IPS-18c (cell line): ENCODE measurements at regions not wholly inside any gene's neighbourhood (a gene's known extent, or its start where the extent isn't known, plus 50 kb on each side); places are given as distances from the start of the nearest gene placed in this dataset.

Source experiments
- H3K4me3 ChIP-seq: 2 replicates; pipeline ENCODE4 v1.7.0; 2013; ENCODE audit warnings: low read depth, mild to moderate bottlenecking, low read length, moderate library complexity; ENCODE audit not compliant: insufficient read depth
- H3K9me3 ChIP-seq: one replicate; pipeline ENCODE4 v1.6.1; 2013; ENCODE audit warnings: mild to moderate bottlenecking, low read length, moderate library complexity; ENCODE audit not compliant: control insufficient read depth, insufficient read depth

DNA sequence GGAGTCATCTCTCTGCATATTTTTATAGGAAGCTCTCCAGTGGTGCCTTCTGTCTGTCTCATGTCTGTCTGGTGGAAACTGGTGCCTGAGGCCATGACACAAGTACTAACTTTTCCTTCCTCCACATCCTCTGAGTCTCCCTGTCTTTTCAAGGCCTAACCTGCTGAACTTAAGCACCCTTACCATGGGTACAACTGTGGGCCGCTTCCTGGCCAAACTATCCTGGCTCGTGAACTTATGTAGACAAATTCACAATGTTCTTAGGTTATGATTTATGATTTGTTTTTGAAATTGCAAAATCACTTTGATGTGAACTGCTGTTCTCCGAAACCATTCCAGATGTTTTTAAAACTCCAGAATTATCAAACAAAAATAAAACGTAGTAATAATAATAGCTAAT, 804.5 kb upstream of the POU3F3 start:
- H3K4me3 ChIP-seq, result no peak overlapping the region
- no peaks in the 10 kb centered on the region for H3K9me3 ChIP-seq

DNA sequence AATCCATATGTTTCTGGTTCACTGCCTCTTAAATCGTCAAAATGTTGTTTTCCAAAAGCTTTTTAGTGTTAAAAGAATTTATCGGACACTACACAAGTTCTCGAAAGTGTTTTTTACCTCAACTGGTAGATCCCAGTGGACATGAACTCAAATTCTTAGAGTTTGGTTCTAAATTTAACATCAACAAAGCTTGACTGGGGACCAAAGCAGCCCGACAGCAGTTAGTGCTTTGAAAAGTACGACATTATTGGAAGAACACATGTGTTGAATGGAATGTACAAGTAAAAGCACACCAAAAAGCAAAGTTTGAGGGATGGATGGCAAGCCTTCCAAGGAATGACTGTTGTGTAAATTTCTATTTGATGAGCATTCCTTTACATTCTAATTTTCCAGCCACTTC, 803.9 kb upstream of the POU3F3 start:
- H3K4me3 ChIP-seq, result no peak overlapping the region

DNA sequence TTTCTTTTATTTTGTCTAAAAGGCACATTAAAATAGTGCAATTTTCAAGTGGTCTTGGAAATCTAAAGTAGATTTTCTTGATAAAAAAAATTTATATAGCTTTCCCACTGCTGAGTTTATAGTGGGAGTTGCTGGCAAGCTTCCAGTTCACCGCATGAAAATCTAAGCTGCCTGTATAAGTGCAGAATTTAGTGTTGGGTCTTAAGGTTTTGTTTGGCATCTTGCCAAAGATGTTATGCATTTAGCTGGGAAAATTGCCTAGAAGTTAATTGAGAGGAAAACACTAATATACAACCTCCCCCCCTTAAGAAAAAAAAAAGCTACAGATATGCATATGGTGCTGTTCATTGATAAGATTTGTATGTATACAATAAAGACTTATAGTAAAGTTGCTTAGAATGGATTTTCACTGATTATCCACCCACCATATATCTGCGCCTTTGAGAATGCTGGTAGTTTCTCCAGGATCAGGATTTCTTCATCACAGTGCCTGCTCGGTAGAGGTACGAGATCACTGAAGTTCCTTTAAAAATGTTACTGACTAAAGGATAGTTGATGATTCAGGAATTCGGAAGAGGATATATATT, 803.2 kb upstream of the POU3F3 start:
- H3K9me3 ChIP-seq, result no peaks in the 10 kb centered on the region

More for the DNA sequence above, 803.9 kb upstream of the POU3F3 start:
- H3K9me3 ChIP-seq, result no peaks in the 10 kb centered on the region

DNA sequence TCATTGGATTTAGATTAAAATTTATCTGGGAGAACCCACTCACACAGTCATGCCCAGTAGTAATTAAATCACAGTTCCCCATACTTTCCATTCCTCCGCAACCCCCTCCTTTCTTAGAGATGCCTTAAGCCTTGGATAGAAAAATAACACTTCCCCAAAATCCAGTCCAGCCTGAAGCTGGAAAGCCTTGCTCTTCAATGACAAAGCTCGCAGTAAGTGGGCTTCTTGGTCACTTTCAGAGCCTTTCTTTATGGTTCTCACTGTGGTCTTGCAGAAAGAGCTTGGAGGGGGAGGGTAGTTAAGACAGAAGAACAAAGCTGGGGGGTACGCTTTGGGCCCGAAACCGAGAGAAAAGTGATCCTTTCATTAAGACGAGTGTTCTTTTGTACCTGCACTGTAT, 802.1 kb upstream of the POU3F3 start:
- Histone ChIP-seq H3K9me3 (no peaks in the 10 kb centered on the region), H3K4me3 (no peak overlapping the region)

More for the DNA sequence above, 803.2 kb upstream of the POU3F3 start:
- H3K4me3 ChIP-seq, result no peak overlapping the region

DNA sequence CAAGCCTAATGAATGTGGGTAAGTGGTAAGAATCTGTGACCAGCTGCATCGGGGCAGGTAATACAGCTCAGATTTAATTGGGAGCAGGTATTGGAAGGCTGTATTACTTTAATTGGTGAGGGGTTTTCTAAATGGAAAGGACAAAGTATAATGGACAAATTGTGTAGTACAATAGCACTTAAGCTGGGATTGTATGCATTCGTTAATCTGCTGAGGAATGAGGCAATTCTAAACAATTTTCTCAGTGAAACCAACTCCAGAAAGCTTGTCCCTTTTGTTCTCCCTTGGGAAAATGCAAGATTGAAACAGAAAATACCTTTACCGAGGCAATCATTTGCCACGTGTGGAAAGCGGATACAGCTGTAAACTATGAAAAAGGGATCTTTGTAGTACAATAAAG, 801.6 kb upstream of the POU3F3 start:
- H3K4me3 ChIP-seq, result no peak overlapping the region
- no peaks in the 10 kb centered on the region for H3K9me3 ChIP-seq

DNA sequence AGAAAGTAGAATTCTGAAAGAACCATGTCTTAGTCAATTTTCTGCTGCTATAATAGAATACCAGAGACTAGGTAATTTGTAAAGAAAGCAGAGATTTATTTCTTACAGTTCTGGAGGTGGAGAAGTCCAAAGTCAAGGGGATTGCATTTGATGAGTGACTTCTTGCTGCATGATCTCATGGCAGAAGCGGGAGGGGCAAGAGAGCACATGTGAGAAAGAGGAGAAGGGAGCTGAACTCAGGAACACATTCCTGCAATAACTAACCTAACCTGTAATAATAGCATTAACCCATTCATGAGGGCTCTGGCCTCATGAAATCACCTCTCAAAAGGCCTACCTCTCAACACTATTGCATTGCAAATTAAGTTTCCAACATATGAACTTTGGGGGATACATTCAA, 797.5 kb upstream of the POU3F3 start:
- Histone ChIP-seq H3K9me3 (no peaks in the 10 kb centered on the region), H3K4me3 (no peak overlapping the region)

DNA sequence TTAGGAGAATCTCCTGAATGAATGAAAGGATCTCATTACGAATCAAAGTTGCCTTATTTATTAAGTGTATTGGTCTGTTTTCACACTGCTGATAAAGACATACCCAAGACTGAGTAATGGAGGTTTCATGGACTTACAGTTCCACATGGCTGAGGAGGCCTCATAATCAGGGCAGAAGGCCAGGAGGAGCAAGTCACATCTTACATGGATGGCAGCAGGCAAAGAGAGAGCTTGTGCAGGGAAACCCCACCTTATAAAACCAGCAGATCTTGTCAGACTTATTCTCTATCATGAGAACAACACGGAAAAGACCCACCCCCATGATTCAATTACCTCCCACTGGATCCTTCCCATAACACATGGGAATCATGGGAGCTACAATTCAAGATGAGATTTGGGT, 785.2 kb upstream of the POU3F3 start:
- Histone ChIP-seq H3K4me3 (no peak overlapping the region), H3K9me3 (peaks cover 3% of the 10 kb centered on the region)

DNA sequence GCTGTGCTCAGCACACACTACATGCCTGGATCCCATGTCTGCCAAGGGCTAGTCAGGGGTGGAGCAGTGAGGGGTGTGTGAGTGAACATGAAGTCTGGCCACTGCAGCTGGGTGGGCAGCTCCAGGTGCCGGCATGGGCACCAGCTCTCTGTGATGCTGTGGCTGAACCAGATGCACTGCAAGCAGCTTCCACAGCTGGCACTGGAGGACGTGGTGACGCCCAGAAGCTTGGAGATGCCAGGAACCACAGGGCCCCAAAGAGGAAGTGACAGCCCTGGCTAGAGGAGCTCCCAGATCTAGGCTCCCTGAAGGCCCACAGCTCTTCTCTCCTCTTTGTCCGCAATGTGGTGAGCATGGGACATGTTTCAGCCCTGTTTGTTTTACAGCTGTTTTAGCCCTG, 776.3 kb upstream of the POU3F3 start:
- Histone ChIP-seq H3K9me3 (no peaks in the 10 kb centered on the region), H3K4me3 (no peak overlapping the region)

DNA sequence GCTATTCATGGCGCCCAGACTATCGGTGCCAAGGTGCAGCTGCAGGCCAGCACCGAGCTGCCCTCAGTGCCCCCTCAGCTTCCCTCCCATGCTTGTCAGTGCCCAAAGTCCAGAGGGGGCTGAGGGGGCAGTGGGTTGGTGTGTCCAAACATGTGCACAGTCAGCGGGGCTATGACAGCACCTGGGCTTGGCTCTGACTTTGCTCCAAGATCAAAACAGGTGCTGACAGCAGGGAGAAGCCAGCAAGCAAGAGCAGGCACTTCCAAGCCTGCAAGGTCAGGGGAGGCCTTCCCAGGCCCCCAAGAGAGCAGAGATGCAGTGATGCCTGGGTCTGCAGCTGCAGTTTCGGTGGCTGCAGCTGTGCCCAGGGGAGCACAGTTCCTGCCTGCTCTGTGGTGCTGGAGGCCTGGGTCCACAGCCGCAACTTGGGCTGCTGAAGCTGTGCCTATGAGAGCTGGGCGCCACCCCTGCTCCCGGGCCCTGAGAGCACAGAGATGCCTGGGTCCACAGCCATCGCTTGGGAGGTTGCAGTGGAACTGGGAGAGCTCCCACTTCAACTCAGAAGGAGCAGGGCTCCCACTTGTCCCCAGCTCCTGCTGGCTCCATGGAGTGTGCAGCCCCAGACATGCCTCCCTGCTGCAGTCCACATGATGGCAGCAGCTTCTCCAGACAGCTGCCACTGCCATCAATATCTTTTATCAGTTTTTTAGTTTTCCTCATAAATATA, 775.3 kb upstream of the POU3F3 start:
- Histone ChIP-seq H3K4me3 (no peak overlapping the region), H3K9me3 (no peaks in the 10 kb centered on the region)

DNA sequence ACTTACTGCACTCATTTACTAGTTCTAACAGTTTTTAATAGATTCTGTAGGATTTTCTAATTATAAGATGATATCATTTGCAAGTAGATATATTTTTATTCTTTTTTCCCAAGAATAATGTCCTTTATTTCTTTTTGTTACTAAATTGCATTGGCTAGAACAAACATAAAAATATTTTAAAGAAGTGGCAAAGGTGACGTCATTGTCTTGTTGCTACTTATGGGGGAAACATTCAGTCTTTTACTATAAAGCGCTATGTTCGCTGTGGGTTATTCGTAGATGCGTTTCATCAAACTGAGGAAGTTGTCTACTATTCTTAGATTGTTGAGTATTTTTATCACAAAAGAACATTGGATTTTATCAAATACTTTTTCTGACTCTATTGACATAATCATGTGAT, 765.2 kb upstream of the POU3F3 start:
- no peaks in the 10 kb centered on the region for H3K9me3 ChIP-seq
- H3K4me3 ChIP-seq, result no peak overlapping the region

DNA sequence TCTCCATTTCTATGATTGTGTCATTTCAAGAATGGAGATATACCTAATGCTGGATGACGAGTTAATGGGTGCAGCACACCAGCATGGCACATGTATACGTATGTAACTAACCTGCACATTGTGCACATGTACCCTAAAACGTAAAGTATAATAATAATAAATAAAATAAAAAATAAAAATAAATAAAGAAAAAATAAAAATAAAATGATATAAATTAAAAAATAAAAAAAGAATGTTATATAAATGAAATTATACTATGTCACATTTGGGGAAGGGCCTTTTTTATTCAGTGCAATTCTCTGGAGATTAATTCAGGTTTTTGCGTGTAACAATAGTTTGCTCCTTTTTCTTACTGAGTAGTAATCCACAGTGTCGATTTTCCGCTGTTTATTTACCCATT, 763.5 kb upstream of the POU3F3 start:
- Histone ChIP-seq H3K9me3 (no peaks in the 10 kb centered on the region), H3K4me3 (no peak overlapping the region)

DNA sequence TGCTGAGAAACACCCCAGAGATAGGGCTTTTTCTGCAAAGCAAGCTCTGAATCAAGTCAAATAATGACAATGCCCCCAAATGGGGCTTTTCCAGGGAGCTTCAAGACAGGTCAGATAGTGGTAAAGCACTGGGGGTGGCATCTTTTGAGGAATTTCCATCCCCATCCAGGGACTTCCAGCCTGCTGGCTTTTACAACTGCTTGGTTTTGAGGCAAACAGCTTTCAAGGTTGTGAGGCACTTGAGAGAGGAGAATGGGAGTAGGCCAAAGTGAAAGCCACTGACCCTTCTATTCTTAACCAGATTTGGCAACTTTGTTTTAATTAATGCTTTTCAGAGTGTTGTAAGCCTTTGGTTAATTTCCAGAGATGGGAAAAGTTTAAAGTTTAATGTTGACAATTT, 762.0 kb upstream of the POU3F3 start:
- no peaks in the 10 kb centered on the region for H3K9me3 ChIP-seq
- no peak overlapping the region for H3K4me3 ChIP-seq

DNA sequence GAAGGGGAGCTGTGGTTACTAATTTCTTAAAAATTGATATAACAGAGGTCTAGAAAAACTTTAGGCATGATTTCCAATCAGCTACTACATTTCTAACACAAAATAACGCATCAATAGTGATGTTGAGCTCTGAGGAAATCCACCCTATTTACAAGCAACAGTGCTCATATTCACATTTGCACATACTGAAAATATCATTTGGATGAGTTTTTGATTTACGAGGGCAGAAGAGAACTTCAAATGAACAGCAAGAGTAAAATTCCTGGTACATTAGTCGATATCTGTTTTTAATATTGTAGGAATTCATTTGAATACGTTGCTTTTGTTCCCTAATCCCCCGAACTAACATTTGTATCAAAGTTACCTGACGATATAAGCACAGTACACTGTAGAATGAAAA, 761.0 kb upstream of the POU3F3 start:
- no peaks in the 10 kb centered on the region for H3K9me3 ChIP-seq
- H3K4me3 ChIP-seq, result no peak overlapping the region

DNA sequence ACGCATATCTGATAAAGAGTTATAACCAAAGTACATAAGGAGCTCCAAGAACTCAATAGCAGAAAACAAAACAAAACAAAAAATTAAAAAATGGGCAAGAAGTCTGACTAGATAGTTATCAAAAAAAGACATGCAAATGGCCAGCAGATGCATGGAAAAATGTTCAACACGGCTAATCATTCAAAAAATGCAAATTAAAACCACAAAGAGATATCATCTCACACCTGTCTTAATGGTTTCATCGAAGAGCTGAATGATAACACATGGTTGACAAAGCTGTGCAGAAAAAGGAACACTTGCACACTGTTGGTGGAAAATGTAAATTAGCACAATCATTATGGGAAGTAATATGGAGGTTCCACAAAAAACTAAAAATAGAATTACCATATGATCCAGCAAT, 751.3 kb upstream of the POU3F3 start:
- Histone ChIP-seq H3K4me3 (no peak overlapping the region), H3K9me3 (no peaks in the 10 kb centered on the region)

DNA sequence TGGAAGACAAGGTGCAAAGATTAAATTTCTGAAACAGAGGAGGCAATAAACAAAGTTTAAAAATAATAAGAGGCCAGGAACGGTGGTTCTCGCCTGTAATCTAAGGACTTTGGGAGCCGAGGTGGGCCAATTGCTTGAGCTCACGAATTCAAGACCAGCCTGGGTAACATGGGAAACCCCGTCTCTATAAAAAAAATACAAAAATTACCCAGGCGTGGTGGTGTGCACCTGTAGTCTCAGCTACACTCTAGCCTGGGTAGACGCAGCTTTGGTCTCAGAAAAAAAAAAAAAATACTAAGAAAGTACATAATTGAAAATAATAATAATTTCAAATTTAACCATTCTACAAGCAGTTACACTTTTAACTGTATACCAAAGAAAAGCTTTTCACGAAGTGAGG, 744.6 kb upstream of the POU3F3 start:
- Histone ChIP-seq H3K4me3 (no peak overlapping the region), H3K9me3 (no peaks in the 10 kb centered on the region)

DNA sequence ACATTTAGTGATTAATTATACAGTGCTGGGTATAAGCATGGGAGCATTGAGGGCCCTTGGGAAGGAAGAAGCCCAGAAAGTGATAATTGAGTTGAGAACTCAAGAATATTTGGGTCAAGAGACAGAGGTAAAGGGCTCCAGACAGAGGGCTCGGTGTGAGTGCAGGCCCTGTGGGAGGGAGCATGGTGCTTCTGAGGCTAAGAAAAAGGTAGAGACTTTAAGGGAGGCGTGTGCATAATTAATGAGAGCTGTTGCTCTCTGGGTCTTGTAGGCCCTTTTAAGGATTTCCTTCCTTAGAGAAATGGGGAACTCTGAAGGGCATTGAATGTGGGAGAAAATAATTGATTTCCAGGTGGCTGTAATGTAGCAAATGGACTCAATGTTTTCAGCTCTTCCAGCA, 735.0 kb upstream of the POU3F3 start:
- H3K9me3 ChIP-seq, result no peaks in the 10 kb centered on the region
- no peak overlapping the region for H3K4me3 ChIP-seq

DNA sequence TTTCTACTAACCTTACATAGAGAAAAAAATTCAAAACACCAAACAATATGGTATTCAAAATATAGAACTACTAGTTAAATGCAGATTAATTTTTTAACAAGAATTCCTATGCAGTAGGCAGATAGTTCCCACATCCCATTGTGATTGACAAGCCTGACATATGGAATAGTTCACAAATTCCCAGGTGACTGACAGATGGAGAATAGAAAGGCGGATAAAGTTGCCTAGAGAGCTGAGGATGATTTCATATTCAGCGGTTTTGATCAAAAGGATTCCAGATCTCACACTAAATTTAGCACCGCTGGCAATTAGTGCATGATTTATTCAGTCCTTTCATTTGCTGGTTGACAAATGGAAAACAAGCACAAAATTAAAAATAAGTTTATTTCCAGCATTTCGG, 733.7 kb upstream of the POU3F3 start:
- Histone ChIP-seq H3K4me3 (no peak overlapping the region), H3K9me3 (no peaks in the 10 kb centered on the region)

DNA sequence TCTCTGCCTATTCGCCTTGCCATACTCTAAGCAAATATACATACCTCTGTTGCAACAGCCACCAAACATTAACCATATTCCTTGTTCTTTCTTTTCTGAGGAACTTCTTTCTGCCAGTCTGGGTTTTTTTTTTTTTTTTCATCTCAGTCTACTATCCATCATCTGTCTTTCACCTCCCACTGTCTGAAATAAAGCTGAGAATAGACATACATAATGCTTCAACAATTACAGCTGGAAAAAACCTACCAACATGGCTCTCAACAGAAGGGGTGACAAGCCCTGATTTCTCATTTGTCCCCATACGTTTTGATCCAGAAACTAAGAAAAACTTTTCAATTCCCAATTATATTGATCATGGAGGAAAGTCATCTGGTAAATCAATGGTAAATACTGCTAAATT, 728.8 kb upstream of the POU3F3 start:
- Histone ChIP-seq H3K4me3 (no peak overlapping the region), H3K9me3 (no peaks in the 10 kb centered on the region)
